ENCODE measurements at regions not wholly inside any gene's neighbourhood (a gene's known extent, or its start where the extent isn't known, plus 50 kb on each side); places are given as distances from the start of the nearest gene placed in this dataset.

DNA sequence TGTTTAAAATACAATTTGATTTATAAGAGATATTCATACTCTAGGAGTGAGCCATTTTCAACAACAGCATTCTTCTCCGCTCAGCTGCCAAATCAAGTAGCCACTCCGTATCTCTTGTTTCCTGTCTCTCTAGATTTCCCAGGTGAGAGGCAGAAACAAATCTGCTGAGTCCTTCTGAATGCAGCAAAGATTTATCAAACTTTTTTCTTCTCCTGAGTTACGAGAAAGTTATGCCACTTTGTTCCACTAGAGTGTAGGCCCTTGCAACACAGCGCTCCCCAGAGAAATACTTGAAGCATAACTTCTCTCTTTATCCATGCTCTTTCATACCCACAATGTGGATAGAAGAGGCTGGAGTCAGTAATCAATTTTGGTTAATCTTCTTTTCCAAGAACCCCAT is 1960.8 kb downstream of the OLFM4 start:
- TF ChIP-seq, protein P1, sequence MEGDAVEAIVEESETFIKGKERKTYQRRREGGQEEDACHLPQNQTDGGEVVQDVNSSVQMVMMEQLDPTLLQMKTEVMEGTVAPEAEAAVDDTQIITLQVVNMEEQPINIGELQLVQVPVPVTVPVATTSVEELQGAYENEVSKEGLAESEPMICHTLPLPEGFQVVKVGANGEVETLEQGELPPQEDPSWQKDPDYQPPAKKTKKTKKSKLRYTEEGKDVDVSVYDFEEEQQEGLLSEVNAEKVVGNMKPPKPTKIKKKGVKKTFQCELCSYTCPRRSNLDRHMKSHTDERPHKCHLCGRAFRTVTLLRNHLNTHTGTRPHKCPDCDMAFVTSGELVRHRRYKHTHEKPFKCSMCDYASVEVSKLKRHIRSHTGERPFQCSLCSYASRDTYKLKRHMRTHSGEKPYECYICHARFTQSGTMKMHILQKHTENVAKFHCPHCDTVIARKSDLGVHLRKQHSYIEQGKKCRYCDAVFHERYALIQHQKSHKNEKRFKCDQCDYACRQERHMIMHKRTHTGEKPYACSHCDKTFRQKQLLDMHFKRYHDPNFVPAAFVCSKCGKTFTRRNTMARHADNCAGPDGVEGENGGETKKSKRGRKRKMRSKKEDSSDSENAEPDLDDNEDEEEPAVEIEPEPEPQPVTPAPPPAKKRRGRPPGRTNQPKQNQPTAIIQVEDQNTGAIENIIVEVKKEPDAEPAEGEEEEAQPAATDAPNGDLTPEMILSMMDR (IDR thresholded peaks at IDR 0.05; ENCODE audit: poor library complexity, severe bottlenecking), result no peak
- TF ChIP-seq, protein P2, sequence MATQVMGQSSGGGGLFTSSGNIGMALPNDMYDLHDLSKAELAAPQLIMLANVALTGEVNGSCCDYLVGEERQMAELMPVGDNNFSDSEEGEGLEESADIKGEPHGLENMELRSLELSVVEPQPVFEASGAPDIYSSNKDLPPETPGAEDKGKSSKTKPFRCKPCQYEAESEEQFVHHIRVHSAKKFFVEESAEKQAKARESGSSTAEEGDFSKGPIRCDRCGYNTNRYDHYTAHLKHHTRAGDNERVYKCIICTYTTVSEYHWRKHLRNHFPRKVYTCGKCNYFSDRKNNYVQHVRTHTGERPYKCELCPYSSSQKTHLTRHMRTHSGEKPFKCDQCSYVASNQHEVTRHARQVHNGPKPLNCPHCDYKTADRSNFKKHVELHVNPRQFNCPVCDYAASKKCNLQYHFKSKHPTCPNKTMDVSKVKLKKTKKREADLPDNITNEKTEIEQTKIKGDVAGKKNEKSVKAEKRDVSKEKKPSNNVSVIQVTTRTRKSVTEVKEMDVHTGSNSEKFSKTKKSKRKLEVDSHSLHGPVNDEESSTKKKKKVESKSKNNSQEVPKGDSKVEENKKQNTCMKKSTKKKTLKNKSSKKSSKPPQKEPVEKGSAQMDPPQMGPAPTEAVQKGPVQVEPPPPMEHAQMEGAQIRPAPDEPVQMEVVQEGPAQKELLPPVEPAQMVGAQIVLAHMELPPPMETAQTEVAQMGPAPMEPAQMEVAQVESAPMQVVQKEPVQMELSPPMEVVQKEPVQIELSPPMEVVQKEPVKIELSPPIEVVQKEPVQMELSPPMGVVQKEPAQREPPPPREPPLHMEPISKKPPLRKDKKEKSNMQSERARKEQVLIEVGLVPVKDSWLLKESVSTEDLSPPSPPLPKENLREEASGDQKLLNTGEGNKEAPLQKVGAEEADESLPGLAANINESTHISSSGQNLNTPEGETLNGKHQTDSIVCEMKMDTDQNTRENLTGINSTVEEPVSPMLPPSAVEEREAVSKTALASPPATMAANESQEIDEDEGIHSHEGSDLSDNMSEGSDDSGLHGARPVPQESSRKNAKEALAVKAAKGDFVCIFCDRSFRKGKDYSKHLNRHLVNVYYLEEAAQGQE (IDR thresholded peaks at IDR 0.05; ENCODE audit: borderline replicate concordance), result no peak
- TF ChIP-seq MXI1 (conservative IDR thresholded peaks at IDR 0.05; ENCODE audit: poor library complexity, severe bottlenecking) (no peak), TAF1 (IDR thresholded peaks at IDR 0.05; ENCODE audit: low read depth) (no peak), EP300 (conservative IDR thresholded peaks at IDR 0.05; ENCODE audit: poor library complexity, severe bottlenecking) (no peak), EZH2 (IDR thresholded peaks at IDR 0.05; ENCODE audit: borderline replicate concordance, insufficient read depth, low read length, poor library complexity, severe bottlenecking) (no peak), POLR2AphosphoS5 (IDR thresholded peaks at IDR 0.05) (no peak), RAD21 (conservative IDR thresholded peaks at IDR 0.05) (no peak), SMC3 (conservative IDR thresholded peaks at IDR 0.05; ENCODE audit: poor library complexity) (no peak)
